ENCODE measurements at regions not wholly inside any gene's neighbourhood (a gene's known extent, or its start where the extent isn't known, plus 50 kb on each side); places are given as distances from the start of the nearest gene placed in this dataset.

GRCh38 chr13:82206241-82206640, 1676.0 kb downstream of the SLITRK1 start:
- Histone ChIP-seq H3K27ac (ENCODE audit: low read length) (no peak overlapping the region), H3K4me3 (ENCODE audit: low read length) (no peak overlapping the region), H3K9me3 (ENCODE audit: low read length) (no peaks in the 10 kb centered on the region), H3K9ac (ENCODE audit: low read length) (no peak overlapping the region), H2AFZ (ENCODE audit: low read depth, low read length) (no peak overlapping the region), H4K20me1 (ENCODE audit: insufficient read depth) (no peaks in the 10 kb centered on the region), H3F3A (ENCODE audit: insufficient read depth, low read length, poor library complexity, severe bottlenecking) (no peaks in the 10 kb centered on the region), H3K4me2 (ENCODE audit: low read length) (no peak overlapping the region), H3K36me3 (ENCODE audit: insufficient read depth, low read length) (no peaks in the 10 kb centered on the region), H3K79me2 (replicated peaks; ENCODE audit: insufficient read depth, low read length) (no peaks in the 10 kb centered on the region), H3K9me2 (ENCODE audit: insufficient read depth, low read length) (no peaks in the 10 kb centered on the region), H3K27me3 (ENCODE audit: insufficient read depth, low read depth, low read length) (no peaks in the 10 kb centered on the region)
- TF ChIP-seq MXI1 (conservative IDR thresholded peaks at IDR 0.05; ENCODE audit: poor library complexity, severe bottlenecking) (no peak), SMC3 (conservative IDR thresholded peaks at IDR 0.05; ENCODE audit: poor library complexity) (no peak), POLR2AphosphoS5 (IDR thresholded peaks at IDR 0.05) (no peak)
- TF ChIP-seq, protein P1, sequence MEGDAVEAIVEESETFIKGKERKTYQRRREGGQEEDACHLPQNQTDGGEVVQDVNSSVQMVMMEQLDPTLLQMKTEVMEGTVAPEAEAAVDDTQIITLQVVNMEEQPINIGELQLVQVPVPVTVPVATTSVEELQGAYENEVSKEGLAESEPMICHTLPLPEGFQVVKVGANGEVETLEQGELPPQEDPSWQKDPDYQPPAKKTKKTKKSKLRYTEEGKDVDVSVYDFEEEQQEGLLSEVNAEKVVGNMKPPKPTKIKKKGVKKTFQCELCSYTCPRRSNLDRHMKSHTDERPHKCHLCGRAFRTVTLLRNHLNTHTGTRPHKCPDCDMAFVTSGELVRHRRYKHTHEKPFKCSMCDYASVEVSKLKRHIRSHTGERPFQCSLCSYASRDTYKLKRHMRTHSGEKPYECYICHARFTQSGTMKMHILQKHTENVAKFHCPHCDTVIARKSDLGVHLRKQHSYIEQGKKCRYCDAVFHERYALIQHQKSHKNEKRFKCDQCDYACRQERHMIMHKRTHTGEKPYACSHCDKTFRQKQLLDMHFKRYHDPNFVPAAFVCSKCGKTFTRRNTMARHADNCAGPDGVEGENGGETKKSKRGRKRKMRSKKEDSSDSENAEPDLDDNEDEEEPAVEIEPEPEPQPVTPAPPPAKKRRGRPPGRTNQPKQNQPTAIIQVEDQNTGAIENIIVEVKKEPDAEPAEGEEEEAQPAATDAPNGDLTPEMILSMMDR (IDR thresholded peaks at IDR 0.05; ENCODE audit: poor library complexity, severe bottlenecking), result no peak
- TF ChIP-seq, protein P2, sequence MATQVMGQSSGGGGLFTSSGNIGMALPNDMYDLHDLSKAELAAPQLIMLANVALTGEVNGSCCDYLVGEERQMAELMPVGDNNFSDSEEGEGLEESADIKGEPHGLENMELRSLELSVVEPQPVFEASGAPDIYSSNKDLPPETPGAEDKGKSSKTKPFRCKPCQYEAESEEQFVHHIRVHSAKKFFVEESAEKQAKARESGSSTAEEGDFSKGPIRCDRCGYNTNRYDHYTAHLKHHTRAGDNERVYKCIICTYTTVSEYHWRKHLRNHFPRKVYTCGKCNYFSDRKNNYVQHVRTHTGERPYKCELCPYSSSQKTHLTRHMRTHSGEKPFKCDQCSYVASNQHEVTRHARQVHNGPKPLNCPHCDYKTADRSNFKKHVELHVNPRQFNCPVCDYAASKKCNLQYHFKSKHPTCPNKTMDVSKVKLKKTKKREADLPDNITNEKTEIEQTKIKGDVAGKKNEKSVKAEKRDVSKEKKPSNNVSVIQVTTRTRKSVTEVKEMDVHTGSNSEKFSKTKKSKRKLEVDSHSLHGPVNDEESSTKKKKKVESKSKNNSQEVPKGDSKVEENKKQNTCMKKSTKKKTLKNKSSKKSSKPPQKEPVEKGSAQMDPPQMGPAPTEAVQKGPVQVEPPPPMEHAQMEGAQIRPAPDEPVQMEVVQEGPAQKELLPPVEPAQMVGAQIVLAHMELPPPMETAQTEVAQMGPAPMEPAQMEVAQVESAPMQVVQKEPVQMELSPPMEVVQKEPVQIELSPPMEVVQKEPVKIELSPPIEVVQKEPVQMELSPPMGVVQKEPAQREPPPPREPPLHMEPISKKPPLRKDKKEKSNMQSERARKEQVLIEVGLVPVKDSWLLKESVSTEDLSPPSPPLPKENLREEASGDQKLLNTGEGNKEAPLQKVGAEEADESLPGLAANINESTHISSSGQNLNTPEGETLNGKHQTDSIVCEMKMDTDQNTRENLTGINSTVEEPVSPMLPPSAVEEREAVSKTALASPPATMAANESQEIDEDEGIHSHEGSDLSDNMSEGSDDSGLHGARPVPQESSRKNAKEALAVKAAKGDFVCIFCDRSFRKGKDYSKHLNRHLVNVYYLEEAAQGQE (IDR thresholded peaks at IDR 0.05; ENCODE audit: borderline replicate concordance), result no peak

DNA sequence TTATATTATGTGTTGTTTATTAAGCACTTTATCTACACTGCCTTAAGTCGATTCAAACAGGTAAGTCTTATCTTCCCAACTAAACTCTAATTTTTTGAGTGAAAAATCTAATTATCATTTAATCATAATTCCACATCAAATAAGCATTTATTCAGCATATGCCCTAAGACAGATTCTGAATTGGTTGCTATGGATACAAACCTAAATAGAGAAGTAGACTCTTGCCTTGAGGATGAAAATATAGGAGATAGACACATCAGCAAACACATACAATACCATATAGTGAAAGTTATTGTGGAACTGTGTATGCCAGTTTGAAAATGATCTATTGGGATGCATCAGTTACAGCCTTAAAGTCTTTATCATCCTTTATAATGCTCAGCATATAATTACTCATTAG, 1679.9 kb downstream of the SLITRK1 start:
- TF ChIP-seq TAF1 (IDR thresholded peaks at IDR 0.05; ENCODE audit: low read depth) (no peak), EZH2 (IDR thresholded peaks at IDR 0.05; ENCODE audit: borderline replicate concordance, insufficient read depth, low read length, poor library complexity, severe bottlenecking) (no peak), SMC3 (conservative IDR thresholded peaks at IDR 0.05; ENCODE audit: poor library complexity) (no peak), MXI1 (conservative IDR thresholded peaks at IDR 0.05; ENCODE audit: poor library complexity, severe bottlenecking) (no peak), EP300 (conservative IDR thresholded peaks at IDR 0.05; ENCODE audit: poor library complexity, severe bottlenecking) (no peak), POLR2AphosphoS5 (IDR thresholded peaks at IDR 0.05) (no peak)
- TF ChIP-seq, protein P2 (IDR thresholded peaks at IDR 0.05; ENCODE audit: borderline replicate concordance), result no peak
- Histone ChIP-seq H2AFZ (ENCODE audit: low read depth, low read length) (no peak overlapping the region), H3K27ac (ENCODE audit: low read length) (no peak overlapping the region), H3F3A (ENCODE audit: insufficient read depth, low read length, poor library complexity, severe bottlenecking) (no peaks in the 10 kb centered on the region), H3K4me2 (ENCODE audit: low read length) (no peak overlapping the region), H3K9me3 (ENCODE audit: low read length) (no peaks in the 10 kb centered on the region), H4K20me1 (ENCODE audit: insufficient read depth) (no peaks in the 10 kb centered on the region), H3K36me3 (ENCODE audit: insufficient read depth, low read length) (no peaks in the 10 kb centered on the region), H3K9ac (ENCODE audit: low read length) (no peak overlapping the region), H3K9me2 (ENCODE audit: insufficient read depth, low read length) (no peaks in the 10 kb centered on the region), H3K4me3 (ENCODE audit: low read length) (no peak overlapping the region), H3K27me3 (ENCODE audit: insufficient read depth, low read depth, low read length) (no peaks in the 10 kb centered on the region), H3K79me2 (replicated peaks; ENCODE audit: insufficient read depth, low read length) (no peaks in the 10 kb centered on the region)
